ENCODE measurements at regions not wholly inside any gene's neighbourhood (a gene's known extent, or its start where the extent isn't known, plus 50 kb on each side); places are given as distances from the start of the nearest gene placed in this dataset.

GRCh38 chr9:81224166-81225081, 464.9 kb downstream of the TLE1 start:
- H3K4me3 ChIP-seq (ENCODE audit: low read depth, poor library complexity, severe bottlenecking), result no peak overlapping the region
- TF ChIP-seq POLR2A (IDR thresholded peaks at IDR 0.05), result no peak
- TF ChIP-seq CTCF (IDR thresholded peaks at IDR 0.05), result no peak
- DNase-seq (ENCODE audit: low spot score in 2 of 2), result no peak
- 53% methylated on average over 8 of the region's 8 CpGs for WGBS, 2 donors
- intact Hi-C loops (cut with DNase I; ENCODE audit: low total_unique reads), result no loop called here

- 89 to 93% methylated on average over 1 of the region's 1 CpG for WGBS, 2 donors
- H3K4me3 ChIP-seq (ENCODE audit: low read depth, poor library complexity, severe bottlenecking), result no peak overlapping the region
- intact Hi-C loops (cut with DNase I; ENCODE audit: low total_unique reads), result no loop called here
- no peak for DNase-seq (ENCODE audit: low spot score in 2 of 2)
- TF ChIP-seq CTCF (IDR thresholded peaks at IDR 0.05), result no peak
- TF ChIP-seq POLR2A (IDR thresholded peaks at IDR 0.05), result no peak
These were observed 474.4 kb downstream of the TLE1 start for GRCh38 chr9:81214975-81215374.

- DNase-seq (ENCODE audit: low spot score in 2 of 2), result no peak
- no peak overlapping the region for H3K4me3 ChIP-seq (ENCODE audit: low read depth, poor library complexity, severe bottlenecking)
- intact Hi-C loops (cut with DNase I; ENCODE audit: low total_unique reads), result no loop called here
- 80 to 83% methylated on average over 4 of the region's 4 CpGs for WGBS, 2 donors
- TF ChIP-seq POLR2A (IDR thresholded peaks at IDR 0.05) (no peak), CTCF (IDR thresholded peaks at IDR 0.05) (no peak)
These were observed 475.9 kb downstream of the TLE1 start for GRCh38 chr9:81213456-81213855.

GRCh38 chr9:81211741-81212140, 477.6 kb downstream of the TLE1 start:
- 73% methylated on average over 3 of the region's 3 CpGs for WGBS, 2 donors
- TF ChIP-seq CTCF (IDR thresholded peaks at IDR 0.05) (no peak), POLR2A (IDR thresholded peaks at IDR 0.05) (no peak)
- DNase-seq (ENCODE audit: low spot score in 2 of 2), result no peak
- no peak overlapping the region for H3K4me3 ChIP-seq (ENCODE audit: low read depth, poor library complexity, severe bottlenecking)
- intact Hi-C loops (cut with DNase I; ENCODE audit: low total_unique reads), result no loop called here

GRCh38 chr9:81207651-81208050, 481.7 kb downstream of the TLE1 start:
- intact Hi-C loops (cut with DNase I; ENCODE audit: low total_unique reads), result no loop called here
- no peak for DNase-seq (ENCODE audit: low spot score in 2 of 2)
- TF ChIP-seq CTCF (IDR thresholded peaks at IDR 0.05) (no peak), POLR2A (IDR thresholded peaks at IDR 0.05) (no peak)

More at GRCh38 chr9:81207651-81208050, 481.7 kb downstream of the TLE1 start:
- WGBS, 2 donors, result 81 to 85% methylated on average over 4 of the region's 4 CpGs
- H3K4me3 ChIP-seq (ENCODE audit: low read depth, poor library complexity, severe bottlenecking), result no peak overlapping the region
